Mucosa of descending colon (tissue), 3 donors: ENCODE measurements at regions not wholly inside any gene's neighbourhood (a gene's known extent, or its start where the extent isn't known, plus 50 kb on each side); places are given as distances from the start of the nearest gene placed in this dataset.

Source experiments
- ATAC-seq: fragments of 200-7000 bp; cut with Tn5 transposase; one replicate; pipeline ENCODE4 v1.9.1; 2020; ENCODE audit warnings: mild to moderate bottlenecking, moderate library complexity
- DNase-seq, 3 donors: peaks; one replicate each; pipeline ENCODE4 v3.0.0-alpha.2; 2020
- H3K36me3 ChIP-seq: fragments of 200-600 bp; one replicate; pipeline ENCODE4 v1.8.0; 2021; ENCODE audit warnings: low read depth, mild to moderate bottlenecking
- H3K4me1 ChIP-seq: fragments of 200-600 bp; one replicate; pipeline ENCODE4 v1.8.0; 2021; ENCODE audit warnings: low read depth, mild to moderate bottlenecking
- H3K4me3 ChIP-seq: fragments of 200-600 bp; one replicate; pipeline ENCODE4 v1.8.0; 2021; ENCODE audit warnings: mild to moderate bottlenecking
- H3K9me3 ChIP-seq: fragments of 200-600 bp; one replicate; pipeline ENCODE4 v1.8.0; 2021; ENCODE audit warnings: mild to moderate bottlenecking
- CTCF ChIP-seq: fragments of 200-600 bp; IDR thresholded peaks from one replicate; pipeline ENCODE4 v1.8.0; 2022; ENCODE audit warnings: antibody characterized with exemption, mild to moderate bottlenecking
- intact Hi-C, 2 donors: fragments of 100-400 bp; cut with DNase I in 1 of 2; cut with micrococcal nuclease in 1 of 2; formaldehyde crosslinking; loops; one replicate each; pipeline versions ENCODE4 v1.11.0 to v1.11.1; 2022; cut with DNase I, micrococcal nuclease
- donor health status: DM: no; HTN: no; CAD: no; lungs with moderate emphysema.
- donor health status: DM: no; HTN: no; CAD: no.
- donor health status: DM: no; HTN: yes; CAD: no.

- H3K4me1 ChIP-seq: no peaks in the 10 kb centered on the region
- TF ChIP-seq CTCF: no peak
- H3K36me3 ChIP-seq: no peaks in the 10 kb centered on the region
- intact Hi-C loops: no loop called here
- no peak overlapping the region for H3K4me3 ChIP-seq
- H3K9me3 ChIP-seq: no peaks in the 10 kb centered on the region
- DNase-seq (no peak), ATAC-seq (no peak)
Measured at GRCh38 chr4:137702512-137702911, 170.2 kb upstream of the PCDH18 start.

- no peaks in the 10 kb centered on the region for H3K36me3 ChIP-seq
- H3K9me3 ChIP-seq: no peaks in the 10 kb centered on the region
- intact Hi-C loops: no loop called here
- no peak for DNase-seq
- H3K4me3 ChIP-seq: no peak overlapping the region
- no peak for ATAC-seq
- no peak for TF ChIP-seq CTCF
- no peaks in the 10 kb centered on the region for H3K4me1 ChIP-seq
Measured at GRCh38 chr4:137701401-137701800, 169.1 kb upstream of the PCDH18 start.

- Histone ChIP-seq H3K4me3 (no peak overlapping the region), H3K36me3 (no peaks in the 10 kb centered on the region), H3K4me1 (no peaks in the 10 kb centered on the region), H3K9me3 (no peaks in the 10 kb centered on the region)
- no peak for TF ChIP-seq CTCF
- DNase-seq (no peak), ATAC-seq (no peak)
- intact Hi-C loops: no loop called here
Measured at GRCh38 chr4:137700751-137701150, 168.5 kb upstream of the PCDH18 start.

- Histone ChIP-seq H3K4me3 (no peak overlapping the region), H3K36me3 (no peaks in the 10 kb centered on the region), H3K9me3 (no peaks in the 10 kb centered on the region), H3K4me1 (no peaks in the 10 kb centered on the region)
- ATAC-seq (no peak), DNase-seq (no peak)
- intact Hi-C loops: no loop called here
- TF ChIP-seq CTCF: no peak
Measured at GRCh38 chr4:137700072-137700471, 167.8 kb upstream of the PCDH18 start.

GRCh38 chr4:137694138-137694537 is 161.8 kb upstream of the PCDH18 start:
- DNase-seq: no peak
- TF ChIP-seq CTCF: no peak
- intact Hi-C loops: no loop called here
- ATAC-seq: no peak
- no peak overlapping the region for H3K4me3 ChIP-seq
- no peaks in the 10 kb centered on the region for H3K36me3 ChIP-seq
- no peaks in the 10 kb centered on the region for H3K4me1 ChIP-seq
- H3K9me3 ChIP-seq: no peaks in the 10 kb centered on the region

- Histone ChIP-seq H3K36me3 (no peaks in the 10 kb centered on the region), H3K4me1 (no peaks in the 10 kb centered on the region), H3K9me3 (no peaks in the 10 kb centered on the region), H3K4me3 (no peak overlapping the region)
- no peak for DNase-seq
- no peak for ATAC-seq
- intact Hi-C loops: no loop called here
- TF ChIP-seq CTCF: no peak
Measured at GRCh38 chr4:137693641-137694040, 161.3 kb upstream of the PCDH18 start.
